HuH-7 (cell line): ENCODE measurements at regions not wholly inside any gene's neighbourhood (a gene's known extent, or its start where the extent isn't known, plus 50 kb on each side); places are given as distances from the start of the nearest gene placed in this dataset.
"Not testable (repeated sequence)": the region's sequence is repeated elsewhere in the genome, so short reads cannot be mapped to it uniquely, and the experiment has no call there.

Experiments
- DNase-seq: peaks from one replicate; pipeline ENCODE4 v3.0.0; 2011; ENCODE audit warnings: low spot score

DNA sequence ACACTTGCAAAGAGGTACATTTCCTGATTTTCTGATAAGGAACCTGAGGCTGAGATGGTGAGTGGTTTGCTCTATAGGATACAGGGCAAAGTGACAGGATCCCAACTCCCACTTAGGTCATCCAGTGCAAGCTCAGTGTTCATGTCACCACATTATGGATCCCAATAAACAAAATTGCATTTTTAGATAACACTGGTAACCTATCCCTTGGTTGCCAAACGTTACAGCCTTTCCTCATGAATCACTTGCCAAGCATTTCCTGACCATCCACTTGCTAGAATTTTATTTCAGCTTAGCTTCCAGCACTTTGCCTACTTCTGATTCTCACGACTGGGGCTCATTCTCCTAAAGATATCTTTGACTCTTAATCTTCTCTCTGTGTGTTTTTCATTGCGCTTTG is 131.4 kb upstream of the ODAD2 start:
- no peak for DNase-seq

DNA sequence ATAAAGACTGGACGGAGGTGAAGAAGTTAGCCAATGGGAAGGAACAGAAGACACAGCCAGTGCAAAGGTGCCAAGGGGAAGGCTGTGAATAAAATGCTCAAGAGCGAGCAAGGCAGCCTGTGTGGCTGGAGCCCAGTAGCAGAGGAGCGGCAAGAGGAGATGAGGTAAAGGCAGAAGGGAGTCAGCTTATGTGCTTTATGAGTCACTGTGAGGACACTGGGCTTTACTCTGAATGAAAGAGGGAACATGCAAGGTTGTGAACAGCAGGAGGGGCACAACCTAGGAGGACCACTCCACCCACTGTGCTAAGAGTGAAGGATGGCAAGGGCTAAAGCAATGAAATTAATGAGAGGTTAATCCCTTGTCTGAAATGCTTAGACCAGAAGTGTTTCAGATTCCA is 129.0 kb upstream of the ODAD2 start:
- DNase-seq: no peak

DNA sequence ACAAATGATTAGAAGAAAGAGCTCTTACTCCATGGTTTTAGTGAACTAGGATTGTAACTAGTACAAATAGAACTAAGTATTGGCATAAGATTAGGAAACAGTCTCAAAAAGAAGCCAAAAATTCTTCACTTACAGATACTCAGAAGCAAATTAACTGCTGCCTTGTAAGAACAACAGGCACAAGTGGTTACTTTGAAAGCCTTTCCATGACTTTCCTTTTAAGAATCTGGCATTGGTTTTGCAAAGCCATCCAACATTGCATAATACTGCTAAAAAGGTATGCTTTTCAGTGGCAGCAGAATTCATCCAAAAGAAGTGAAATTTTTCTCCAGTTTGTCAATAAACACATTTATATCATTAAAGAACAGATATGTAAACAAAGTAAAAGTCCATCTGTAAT is 126.8 kb upstream of the ODAD2 start:
- no peak for DNase-seq

DNA sequence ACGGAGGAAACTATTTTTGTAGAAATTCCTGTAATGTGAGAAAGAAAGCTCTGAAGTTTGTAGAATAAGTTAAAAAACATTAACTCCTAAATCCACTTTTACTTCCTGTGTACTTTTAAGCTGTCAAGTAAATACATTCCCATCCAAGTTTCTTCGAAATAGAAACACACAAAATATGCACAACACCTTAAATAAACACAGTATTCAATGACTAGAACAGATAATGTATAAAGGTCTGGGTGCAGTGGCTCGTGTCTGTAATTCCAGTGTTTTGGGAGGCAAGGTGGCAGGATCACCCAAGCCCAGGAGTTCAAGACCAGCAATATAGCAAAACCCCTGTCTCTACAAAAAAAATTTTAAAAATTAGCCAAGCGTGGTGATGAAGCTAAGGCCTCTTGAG is 121.9 kb upstream of the ODAD2 start:
- DNase-seq: no peak

DNA sequence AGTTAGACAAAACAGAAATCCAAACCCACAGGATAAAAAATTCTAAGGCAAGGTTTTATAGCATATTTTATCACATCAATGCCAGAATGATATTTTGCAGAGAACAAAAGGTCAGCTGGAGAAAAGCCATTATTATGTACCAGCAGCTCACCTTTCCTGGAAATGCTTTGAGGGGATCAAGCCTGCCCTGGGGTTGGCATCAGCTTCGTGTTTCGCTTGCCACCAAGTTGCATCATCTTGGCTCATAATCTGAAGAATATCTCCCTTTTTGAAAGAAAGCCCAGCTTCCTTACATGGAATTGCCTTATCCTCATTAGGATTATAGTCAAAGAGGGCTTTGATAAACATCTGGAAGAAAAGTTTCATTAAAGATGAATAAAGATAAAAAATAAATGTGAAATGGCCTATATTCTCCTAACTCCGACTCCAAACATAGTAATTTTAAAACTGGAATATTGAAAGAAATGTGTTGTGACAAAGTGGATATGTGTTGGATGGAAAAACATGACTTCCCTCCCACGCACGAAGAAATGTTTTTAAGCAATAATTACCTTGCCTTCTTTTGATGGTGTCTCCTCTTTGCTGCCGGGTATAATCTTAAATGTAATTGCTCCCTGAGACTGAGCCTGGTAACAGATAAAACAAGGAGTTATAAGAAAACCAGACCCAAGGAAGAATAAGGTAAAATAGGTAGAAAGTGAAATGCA is 121.3 kb upstream of the ODAD2 start:
- DNase-seq: no peak

DNA sequence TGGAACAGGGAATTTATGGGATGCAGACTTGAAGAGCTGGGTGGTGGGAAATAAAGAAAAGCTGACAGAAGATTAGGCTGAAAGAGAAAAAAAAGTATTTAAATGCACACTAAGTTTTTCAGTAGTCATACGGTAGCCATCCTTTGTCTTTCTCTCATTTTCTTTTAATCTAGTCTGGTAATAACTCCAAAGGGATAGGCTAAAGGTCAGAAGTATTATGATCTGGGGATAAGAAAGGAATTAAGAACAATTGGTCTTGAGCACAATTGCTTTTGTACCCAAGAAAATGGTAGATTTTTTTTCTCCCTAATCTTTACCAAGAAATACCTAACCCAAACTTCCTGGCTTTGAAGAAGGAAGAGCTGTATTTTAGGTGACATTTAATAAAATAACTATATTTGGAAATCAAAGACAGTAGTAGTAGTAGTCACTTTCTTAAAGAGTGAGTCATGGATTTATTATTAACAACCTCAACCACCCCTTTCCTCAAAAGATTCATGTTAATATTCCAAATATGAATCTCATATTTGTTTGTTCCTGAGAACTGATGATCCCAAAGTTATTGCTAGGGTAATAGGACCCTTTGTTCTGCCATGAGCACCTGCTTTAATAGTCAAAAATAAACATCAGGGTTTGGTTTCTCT is 120.2 kb upstream of the ODAD2 start:
- no peak for DNase-seq

DNA sequence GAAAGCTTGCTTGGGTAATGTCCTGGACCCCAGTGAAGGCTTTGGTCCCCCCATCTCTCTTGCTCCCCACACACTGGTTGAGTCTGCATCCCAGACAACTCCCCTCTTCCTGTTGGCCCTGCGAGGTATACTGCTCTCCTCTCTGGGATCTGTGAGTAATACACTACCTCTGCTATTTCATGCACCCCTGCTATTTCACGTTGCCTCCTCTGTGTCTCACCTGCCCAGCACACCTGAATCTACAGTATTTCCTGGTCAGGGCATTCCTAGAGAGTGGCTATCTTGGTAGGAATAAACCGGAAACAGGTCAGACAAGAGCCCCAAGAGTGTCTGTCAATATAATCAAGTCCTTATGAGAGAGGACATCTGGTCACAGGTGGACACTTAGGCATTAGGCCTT is 114.3 kb upstream of the ODAD2 start:
- no peak for DNase-seq

DNA sequence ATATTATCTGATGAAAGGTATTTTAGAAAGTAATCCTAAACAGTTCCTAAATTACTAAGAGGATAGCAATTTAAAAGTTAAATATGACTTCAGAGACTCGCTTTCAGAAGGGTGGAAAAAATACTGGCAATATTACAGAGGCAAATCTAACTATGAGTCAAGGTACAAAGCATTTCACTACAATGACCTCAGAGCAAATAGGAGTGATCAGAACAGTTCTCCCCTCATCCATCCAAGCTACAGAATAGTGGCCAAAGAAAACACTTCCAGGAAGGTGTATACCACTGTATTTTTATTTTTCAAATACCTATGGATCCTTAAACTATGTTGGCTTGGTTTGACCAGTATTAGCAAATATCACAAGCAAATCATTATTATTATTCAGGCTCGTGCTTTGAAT is 112.8 kb upstream of the ODAD2 start:
- no peak for DNase-seq

DNA sequence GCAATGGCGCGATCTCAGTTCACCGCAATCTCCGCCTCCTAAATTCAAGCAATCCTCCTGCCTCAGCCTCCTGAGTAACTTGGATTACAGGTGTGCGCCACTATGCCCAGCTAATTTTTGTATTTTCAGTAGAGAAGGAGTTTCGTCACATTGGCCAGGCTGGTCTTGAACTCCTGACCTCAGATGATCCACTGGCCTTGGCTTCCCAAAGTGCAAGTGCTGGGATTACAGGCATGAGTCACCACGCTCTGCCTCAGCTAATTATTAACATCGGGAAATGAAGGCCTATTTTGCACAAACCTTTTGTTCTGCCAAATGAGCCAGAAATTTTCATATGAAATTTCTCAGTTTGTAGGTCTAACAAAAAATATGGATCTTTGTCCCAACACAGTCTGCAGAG is 106.7 kb upstream of the ODAD2 start:
- no peak for DNase-seq

DNA sequence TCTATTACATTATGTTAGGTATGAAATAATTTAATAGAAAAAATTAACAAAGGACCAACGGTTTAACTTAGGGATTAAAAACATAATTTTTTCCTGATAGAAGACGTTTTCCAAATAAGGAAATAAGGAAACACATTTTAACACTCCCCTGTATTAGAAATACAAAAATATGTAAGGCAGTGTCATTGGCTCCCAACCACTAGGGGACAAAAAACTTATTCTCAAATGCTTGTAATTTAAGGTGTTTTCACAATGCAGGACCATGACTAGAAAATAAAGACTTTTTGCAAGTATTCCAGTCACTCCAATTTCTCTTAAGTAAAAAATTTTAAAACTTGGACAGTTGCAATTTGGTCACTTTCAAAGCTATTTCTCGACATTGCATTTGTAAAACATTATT is 98.8 kb upstream of the ODAD2 start:
- DNase-seq: no peak

DNA sequence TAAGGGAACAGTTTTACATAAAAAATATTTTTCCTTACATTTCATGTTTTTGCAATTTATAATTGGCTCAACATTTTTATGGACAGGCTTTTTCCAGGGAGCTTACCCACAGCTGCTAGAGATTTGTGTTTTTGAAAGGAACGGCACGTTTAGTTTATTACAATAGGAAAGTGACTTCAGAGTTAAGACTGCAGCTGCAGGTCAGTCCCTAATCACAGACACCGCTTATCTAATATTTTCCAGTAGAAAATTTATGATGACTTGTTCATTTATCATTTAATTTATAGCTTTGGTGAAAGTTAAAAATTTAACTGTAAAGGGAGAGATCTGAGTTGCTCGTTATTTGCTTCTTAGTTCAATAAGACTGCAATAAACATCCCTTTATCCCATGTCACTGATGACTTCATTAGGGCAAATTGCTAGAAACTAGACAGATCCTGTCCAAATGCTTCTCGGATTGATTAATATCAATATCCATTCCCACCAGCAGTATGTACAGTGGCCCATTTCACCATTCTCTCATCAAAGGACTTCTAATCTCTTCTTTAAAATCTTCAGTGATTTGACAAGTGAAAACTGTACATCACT is 97.0 kb upstream of the ODAD2 start:
- DNase-seq: no peak

DNA sequence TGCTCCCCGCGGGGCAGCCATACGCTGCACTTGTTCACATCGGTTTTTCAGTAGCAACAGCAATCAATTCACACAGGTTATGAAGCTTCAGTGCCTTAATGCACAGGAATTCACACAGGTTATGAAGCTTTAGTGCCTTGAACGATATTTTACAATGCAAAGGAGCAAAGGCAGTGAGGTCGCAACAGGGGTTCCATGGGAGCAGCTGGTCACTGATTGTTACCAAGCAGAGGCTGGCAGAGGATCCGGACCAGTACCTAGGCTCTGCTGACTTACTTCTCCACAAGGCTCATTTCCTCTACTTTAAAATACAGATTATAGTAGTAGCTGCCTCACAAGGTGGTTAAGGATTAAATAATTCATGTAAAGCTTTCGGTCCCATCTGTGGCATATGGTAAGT is 95.2 kb upstream of the ODAD2 start:
- no peak for DNase-seq

DNA sequence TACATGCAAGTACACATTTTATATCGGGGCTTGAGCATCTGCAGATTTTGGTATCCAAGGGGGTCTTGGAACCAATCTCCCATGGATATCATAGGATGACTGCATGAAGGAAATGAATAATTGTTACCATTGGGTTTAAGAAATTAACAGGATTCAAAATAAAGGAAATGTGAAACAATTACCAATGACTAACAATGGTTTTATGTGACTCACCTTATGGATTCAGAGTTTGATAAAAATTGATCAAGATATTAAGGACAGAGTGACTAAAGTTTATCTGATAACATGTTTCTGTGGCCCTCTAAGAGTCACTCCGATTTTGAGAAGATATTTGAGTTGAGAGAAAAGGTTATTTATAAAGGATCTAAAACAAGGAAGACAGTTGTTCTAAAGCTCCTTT is 93.0 kb upstream of the ODAD2 start:
- DNase-seq: no peak

DNA sequence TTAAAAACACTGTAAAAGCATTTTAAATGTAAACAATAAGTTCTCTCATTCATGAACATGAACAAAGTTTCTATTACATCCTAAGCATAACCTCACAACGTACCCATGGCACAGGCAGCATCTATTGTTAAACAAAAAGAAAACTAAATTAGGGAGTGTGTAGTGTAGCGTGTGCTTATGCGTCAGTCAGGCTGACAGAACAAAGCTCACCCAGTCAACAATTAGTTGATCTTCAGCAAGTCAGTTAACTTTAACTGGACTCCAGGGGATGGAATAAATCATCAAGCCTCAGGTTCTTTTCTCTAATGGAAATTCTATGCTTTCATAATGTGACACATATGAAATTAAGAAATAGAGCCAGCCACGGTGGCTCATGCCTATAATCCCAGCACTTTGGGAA is 91.6 kb upstream of the ODAD2 start:
- no peak for DNase-seq

DNA sequence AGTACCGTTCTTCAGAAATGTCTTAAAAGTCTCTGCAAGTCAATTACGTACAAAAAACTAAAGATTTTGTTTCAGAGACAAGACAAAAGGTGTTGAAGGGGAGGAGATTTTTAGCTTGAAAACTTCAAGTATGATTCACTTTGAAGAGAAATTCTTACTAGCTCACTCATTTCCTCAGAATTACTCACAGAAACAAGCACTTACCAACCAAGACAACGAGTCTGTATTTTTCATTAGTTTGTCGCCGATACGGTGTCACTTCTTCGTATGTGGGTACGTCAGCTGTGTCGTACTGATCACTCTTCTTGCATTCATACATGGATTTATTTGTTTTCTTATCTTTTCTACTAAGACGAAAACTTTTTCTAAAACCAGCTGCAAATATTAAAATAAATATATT is 90.6 kb upstream of the ODAD2 start:
- DNase-seq: no peak

DNA sequence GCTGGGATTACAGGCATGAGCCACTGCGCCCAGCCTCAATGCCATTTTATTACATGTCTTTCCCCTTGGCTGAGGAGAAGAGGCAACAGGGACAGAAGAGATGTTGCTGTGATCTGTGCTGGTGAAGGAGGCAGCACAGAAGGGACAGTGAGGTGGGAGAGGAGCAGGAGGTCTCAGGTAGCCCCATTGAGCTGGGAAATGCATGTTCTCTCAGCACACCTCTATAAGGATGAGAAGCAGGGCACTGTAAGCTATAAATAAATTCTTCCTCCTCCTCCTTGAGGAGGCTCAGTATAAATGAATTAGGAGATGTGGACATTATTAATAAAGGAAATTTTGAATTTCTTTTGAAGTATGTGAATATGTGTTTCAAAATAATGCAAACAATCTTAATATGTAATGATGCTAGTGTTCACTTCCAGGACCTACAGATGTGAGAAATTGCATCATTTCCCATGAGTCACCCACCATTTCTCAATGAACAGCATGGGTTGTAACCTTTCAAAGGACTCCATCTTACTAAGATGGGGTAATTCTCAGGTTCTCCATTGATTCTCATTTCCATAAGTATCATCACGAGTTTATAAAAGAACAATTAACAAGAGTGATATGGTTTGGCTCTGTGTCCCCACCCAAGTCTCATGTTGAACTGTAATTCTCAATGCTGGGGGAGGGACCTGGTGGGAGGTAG is 88.9 kb upstream of the ODAD2 start:
- no peak for DNase-seq

DNA sequence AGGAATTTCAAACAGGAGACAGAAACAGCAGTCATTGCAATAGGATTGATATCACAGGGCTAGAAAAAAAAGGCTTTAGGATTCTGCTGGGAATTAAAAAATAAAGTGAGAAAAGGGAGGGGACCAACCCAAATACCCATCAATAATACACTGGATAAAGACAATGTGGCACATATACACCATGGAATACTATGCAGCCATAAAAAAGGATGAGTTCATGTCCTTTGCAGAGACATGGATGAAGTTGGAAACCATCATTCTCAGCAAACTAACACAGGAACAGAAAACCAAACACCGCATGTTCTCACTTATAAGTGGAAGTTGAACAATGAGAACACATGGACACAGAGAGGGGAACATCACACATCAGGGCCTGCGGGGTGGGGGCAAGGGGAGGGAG is 86.9 kb upstream of the ODAD2 start:
- not testable (repeated sequence) for DNase-seq

DNA sequence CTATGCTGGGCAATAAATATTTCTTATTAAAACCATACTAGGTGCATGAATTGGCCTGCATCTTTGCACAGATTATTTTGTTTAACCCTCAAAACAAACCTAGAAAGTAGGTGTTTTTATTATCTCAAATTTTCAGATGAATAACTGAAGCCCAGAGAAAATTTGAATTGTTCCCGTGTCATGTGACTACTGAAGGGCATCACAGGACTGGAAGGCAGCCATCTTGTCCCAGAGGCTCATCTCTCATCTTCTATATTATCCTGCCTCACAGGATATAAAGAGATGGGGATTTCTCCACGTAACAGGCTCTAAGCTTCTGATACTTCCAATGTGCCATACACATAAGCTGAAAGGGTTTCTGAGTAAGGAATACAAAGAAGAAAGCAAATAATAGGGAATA is 84.0 kb upstream of the ODAD2 start:
- no peak for DNase-seq

DNA sequence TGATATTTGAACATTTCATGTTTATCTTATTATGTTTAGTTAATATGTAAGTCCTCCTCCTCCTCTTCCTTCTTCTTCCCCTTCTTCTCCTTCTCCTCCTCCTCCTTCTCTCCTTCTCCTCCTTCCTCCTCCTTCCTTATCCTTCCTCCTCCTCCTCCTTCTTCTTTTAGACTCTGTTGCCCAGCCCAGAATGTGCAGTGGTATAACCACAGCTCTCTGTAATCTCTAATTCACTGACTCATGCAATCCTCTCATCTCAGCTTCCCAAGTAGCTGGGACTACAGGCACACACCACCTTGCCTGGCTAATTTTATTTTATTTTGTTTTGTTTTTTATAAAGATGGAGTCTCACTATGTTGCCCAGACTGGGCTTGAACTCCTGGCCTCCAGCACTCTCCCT is 83.4 kb upstream of the ODAD2 start:
- no peak for DNase-seq

DNA sequence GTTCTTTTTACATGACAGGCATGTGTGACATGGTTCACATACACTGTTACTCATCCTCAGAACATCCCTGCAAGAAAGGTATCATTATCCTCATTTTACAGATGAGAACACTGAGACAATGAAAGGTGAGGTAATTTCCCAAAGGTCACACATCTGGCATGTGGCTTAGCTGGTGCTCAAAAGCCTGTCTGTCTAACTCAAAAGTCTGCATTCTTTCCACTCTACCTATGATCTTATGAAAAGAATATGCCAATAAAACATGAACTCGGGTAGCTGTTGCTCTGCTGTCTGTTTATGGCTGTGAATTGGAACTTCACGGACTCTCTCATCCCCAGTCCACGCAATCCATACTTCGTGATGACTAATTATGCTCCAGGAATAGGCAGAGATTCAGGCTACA is 79.0 kb upstream of the ODAD2 start:
- no peak for DNase-seq

DNA sequence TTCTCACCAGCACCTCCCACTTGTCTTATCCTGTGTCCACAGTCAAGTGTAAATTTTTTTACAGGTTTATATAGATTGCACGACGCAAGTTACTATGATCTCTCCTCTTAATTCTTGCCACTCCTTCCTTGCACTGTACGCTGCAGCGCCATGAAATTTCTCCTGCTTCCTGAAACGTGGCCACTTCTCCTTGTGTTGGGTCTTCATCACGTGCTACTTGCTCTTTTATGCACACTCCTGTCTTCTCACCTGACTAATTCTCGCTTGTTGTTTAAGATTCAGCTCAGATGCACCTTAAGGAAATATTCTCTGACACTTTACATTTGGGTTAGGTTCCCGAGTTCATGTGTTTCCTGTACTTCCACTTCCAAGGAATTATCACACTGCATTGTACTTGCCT is 76.5 kb upstream of the ODAD2 start:
- DNase-seq: no peak

DNA sequence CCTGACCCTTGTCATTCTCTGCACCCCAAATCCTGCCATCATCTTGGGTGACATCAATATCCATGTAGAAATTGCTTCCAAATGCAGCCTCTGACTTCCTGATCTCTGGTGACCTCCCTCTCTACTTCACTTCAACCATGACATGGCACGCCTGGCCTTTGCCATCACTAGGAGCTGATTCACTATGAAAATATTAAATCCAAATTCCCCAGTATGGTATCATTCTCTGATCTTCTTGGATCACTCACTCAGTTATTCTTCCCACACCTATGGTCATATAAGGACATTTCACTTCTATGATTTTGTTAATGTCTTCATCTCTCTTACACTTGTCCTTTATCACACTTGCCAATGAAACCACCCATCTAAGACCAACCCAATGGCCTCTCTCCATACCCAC is 73.7 kb upstream of the ODAD2 start:
- DNase-seq: no peak

DNA sequence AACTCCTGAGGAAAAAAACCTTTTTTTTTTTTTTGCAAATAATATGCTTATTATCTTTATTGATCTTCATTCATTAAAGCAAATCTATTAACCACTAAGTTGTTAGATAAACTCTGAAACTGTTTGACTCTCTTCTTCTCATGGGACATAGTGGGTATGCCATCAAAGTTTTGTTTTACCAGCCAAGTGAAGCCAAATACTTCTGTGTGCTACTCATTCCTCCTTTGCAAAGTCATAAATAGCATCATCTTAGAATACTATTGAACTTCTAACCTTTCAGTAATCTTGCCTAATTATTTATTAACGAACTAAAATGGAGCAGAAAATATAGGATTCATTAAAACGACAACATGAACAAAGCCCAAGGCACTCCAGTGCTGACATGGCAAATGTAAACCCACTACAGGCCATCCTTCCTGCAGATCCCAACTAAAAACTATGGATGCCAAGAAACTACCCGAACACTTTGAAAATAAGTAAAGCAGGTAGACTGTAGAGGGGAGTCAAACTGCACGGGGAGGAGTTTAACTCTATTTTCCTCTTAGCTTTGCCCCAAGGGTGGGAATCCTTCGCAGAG is 61.2 kb upstream of the ODAD2 start:
- no peak for DNase-seq
